HG02884 (cell line): ENCODE measurements at regions not wholly inside any gene's neighbourhood (a gene's known extent, or its start where the extent isn't known, plus 50 kb on each side); places are given as distances from the start of the nearest gene placed in this dataset.
"Not testable (repeated sequence)": the region's sequence is repeated elsewhere in the genome, so short reads cannot be mapped to it uniquely, and the experiment has no call there.

Experiments
- ATAC-seq: cut with Tn5 transposase; IDR thresholded peaks from one replicate; pipeline ENCODE4 v1.9.1; 2021; ENCODE audit warnings: mild to moderate bottlenecking, moderate library complexity; ENCODE audit not compliant: unreplicated experiment

GRCh38 chr21:35982717-35983116 lies 77.6 kb downstream of the SETD4 start:
- no peak for ATAC-seq

- no peak for ATAC-seq
Measured at GRCh38 chr21:35981514-35982070, 78.7 kb downstream of the SETD4 start.

- ATAC-seq = no peak
Measured at GRCh38 chr21:35980821-35981220, 79.5 kb downstream of the SETD4 start.

DNA sequence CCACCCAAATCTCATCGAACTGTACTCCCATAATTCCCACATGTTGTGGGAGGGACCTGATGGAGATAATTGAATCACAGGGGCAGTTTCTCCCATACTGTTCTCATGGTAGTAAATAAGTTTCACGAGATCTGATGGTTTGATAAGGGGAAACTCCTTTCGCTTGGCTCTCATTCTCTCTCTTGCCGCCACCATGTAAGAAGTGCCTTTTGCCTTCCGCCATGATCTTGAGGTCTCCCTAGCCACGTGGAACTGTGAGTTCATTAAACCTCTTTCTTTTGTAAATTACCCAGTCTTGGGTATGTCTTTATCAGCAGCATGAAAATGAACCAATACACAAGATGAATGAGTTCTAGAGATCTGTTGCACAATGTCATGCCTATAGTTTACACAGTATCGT lies 82.5 kb downstream of the SETD4 start:
- ATAC-seq = not testable (repeated sequence)

DNA sequence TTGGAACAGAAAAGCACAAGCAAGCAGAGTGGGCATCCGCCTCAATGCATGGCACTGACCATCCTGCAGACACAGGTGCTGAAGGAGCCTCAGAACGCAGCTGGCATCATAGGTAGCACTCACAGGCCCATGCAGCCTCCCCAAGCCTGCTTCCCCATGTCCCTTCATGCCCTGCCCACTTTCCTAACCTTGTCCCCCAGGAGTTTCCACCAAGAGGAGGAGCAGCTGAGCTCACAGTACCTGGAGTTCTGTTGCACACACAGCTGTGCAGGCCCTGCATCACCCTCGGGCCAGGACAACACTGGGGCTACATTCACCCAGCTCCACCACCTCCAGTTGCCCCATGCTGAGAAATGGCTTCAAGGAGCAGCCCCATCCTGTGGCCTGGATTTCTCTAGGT lies 83.4 kb downstream of the SETD4 start:
- no peak for ATAC-seq

- no peak for ATAC-seq
Measured at GRCh38 chr21:35976481-35976880, 83.8 kb downstream of the SETD4 start.

DNA sequence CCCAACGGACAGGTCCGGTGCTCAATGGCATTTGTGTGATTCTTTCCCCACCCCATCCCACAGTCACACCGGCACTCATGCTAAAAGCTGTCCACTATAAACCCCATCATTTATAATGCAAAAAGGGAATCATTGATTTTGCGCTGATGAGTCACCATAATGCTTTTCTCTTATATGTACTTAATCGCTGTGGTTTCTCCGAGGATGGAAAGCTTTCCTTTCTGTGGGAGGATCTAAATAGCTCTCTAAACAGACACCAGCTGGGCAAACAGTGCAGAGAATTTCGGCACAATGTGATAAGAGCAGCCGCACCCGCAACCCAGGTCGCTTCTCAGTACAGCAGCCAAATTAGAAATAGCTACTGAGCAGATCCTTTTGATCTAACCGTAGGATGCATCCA lies 85.6 kb downstream of the SETD4 start:
- ATAC-seq = no peak

GRCh38 chr21:35971824-35972223 lies 88.5 kb downstream of the SETD4 start:
- no peak for ATAC-seq

GRCh38 chr21:35969281-35969680 lies 91.0 kb downstream of the SETD4 start:
- ATAC-seq = no peak

DNA sequence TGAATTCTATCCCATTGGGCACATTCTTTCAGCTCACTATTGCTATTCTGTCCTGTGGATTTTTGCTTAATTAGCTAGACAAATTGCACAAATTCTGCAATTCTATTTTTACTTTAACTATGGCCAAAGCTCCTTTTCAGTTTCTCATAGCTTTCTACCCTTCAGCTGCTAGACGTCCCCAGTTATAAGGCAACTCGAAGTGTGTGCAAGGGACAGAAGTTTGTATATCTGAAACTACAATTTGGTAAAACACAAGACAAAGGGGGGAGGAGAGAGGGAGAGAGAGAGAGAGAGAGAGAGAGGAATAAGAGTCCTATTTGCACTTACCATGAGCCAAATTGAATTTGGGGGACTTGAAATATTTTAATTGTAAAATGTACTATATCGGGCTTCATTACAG lies 91.8 kb downstream of the SETD4 start:
- ATAC-seq = no peak

DNA sequence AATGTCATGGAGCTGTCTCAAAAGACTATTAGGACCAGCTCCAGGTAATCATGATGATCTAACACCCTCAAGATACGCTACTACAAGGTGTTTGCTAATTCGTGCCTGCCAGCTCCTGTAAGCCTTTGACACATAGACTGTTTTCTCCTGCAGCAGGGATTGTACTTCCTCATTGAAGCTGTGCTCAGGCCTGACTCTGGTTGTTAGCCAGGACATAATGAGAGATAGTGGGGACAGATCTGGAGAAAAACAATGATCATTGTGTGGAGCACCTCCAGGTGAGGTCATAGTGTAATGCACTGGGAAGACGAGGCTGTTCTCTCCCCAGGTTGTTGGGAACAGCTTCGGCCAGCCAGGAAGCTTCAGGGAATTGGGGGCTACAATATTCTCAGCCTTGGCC lies 94.6 kb downstream of the SETD4 start:
- no peak for ATAC-seq

DNA sequence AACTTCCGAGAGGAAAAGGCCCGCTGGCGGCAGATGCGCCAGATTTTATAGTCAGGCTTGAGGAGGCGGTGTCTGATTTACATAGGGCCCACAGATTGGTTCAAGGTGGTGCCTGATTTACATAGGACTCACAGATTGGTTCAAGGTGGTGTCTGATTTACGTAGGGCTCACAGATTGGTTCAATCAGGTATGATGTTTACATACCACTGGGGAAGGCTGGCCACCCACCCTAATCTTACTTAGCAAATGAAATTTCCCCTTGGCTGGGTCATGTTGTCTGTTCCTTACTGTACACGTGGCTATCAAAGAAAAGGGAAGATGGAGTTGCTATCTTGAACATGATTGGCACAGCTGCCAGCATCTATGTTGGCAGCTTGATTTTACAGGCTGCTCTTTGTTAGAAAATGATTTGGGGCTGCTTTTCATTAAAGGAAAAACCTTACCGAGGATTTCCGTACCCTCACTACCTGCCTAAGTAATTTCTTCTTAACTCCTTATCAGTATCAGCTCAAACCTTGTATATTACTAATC lies 96.3 kb downstream of the SETD4 start:
- ATAC-seq = no peak

DNA sequence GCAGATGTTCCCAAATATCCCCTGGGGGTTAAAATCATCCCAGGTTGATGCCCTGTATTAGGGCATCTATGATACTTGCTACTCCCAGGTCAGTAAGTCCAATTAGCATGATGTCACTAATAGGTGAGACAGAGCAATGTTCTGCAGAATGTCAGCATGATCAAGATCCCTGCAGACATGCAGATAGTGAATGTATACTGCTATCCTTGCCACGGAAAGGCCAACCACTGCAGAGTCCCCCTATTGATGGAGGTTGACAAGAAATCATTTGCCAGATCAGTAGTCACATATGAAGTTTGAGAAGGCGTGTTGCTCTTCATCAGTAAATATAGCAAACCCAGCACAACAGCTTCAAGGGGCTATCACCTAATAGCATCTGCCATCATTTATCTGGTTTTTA lies 97.4 kb downstream of the SETD4 start:
- ATAC-seq = no peak

DNA sequence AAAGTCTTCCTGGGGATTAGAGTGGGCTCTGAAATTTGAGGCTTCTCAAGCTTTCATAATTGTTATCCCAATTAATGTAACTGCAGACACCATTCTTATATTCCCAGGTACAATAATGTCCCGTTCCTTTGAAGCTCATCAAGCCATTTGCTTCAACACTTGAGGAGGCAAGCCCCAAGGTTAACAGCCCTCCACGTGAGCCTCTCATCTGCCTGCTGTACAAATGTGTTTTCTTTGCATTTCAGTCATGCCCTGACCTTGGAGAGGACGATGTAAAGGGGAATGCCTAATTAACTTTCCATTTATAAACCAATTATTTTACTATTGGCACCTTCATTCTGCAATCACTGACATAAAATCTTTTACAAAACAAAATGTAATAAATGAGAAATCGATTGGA lies 106.3 kb downstream of the SETD4 start:
- no peak for ATAC-seq

- ATAC-seq = no peak
Measured at GRCh38 chr21:35953597-35953996, 106.7 kb downstream of the SETD4 start.

DNA sequence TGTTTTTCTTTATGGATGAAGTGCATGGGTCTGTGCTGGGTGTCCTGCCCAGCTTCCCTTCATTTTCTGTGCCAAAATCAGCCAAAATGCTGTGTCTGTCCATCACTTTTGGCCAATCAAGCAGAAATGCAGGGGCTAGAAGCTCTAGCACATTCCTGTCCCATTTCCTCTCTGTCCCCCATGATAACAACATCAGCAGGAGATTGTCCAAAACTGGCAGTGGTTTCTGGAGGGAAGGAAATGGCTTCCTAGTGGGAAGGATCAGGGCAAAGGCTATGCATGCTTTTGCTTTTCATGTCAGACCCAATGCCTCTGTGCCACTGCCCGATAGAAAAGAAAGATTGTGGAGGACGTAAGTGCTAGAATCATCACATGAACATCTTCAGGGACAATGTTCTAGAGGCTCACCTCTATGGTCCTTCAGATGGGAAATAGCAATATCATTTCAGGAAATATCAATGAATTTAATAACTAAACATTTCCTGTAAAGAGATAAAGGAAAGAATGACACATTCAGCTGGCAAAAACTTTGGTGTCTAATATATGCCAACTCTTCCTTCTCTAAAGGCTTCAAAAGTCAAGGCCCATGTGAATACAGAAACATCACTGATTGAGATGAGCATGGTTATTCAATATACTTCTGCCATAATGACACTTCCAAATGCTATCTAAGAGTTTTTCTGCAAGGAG lies 107.5 kb downstream of the SETD4 start:
- no peak for ATAC-seq

DNA sequence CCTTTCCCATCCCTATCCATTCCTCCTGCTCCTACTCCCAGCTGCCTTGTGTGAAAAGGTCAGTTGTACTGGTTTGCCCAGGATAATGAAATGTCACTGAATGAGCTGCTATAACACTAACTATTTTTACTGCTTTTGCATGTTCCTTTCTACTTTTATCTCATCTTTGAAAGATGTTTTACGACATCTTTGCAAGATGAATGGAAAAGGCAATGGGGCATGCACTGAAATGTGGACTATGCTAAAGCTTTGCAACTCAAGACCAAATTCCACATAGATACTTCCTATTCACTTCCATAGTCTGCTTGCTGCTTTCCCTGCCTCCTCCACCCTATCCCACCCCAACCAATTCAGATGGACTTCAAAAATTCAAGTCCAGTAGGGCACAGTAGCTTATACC lies 111.3 kb downstream of the SETD4 start:
- no peak for ATAC-seq

- no peak for ATAC-seq
Measured at GRCh38 chr21:35945089-35945671, 115.1 kb downstream of the SETD4 start.

DNA sequence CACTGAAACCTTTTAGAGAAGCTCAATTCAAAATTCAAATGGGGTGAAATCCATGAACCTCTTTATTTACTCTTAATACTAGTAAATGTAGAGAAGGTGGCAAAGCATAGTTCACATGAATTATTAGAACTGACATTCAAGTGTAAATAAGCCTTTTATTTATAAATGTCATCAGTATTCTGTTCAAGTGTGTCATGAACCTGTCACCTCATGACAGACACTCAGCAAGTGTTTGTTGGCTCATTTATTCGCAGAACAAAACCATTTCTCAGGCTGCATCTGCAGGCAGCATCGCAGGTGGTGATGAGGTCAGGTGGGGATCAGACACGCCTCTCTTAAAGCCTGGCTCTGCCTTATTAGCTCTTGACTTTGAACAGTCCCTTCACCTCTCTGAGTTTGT lies 116.6 kb downstream of the SETD4 start:
- no peak for ATAC-seq

DNA sequence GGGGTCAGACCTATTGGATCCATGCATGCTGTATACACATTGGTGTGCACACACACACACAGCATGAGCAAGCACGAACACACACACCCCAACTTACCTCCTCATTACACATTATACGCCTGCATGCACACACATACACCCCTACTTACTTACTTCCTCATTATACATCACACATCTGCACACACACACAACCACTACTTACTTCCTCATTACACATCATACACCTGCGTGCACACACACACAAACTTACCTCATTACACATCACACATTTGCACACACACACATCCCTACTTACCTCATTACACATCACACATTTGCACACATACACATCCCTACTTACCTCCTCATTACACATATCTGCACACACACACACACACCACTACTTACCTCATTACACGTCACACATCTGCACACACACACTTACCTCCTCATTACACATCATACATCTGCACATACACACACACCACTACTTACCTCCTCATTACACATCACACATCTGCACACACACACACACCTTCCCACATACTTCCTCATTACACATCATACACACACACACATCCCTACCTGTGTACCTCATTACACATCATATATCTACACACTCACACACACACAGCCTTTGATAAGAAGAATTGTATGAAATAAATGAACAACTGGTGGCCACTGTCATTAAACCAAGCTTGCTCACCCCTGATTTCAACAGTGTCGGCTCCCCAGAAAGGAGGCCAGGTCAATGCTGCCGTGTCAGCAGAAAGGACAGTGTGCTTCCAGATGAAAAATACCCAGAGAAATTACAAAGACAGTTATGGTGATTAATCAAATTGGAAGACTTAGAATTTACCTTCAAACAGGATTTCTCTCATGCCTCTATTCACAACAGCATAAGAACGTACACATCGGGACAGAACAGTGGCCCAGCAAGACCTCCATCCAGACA lies 117.8 kb downstream of the SETD4 start:
- no peak for ATAC-seq
